ENCODE measurements at regions not wholly inside any gene's neighbourhood (a gene's known extent, or its start where the extent isn't known, plus 50 kb on each side); places are given as distances from the start of the nearest gene placed in this dataset.

DNA sequence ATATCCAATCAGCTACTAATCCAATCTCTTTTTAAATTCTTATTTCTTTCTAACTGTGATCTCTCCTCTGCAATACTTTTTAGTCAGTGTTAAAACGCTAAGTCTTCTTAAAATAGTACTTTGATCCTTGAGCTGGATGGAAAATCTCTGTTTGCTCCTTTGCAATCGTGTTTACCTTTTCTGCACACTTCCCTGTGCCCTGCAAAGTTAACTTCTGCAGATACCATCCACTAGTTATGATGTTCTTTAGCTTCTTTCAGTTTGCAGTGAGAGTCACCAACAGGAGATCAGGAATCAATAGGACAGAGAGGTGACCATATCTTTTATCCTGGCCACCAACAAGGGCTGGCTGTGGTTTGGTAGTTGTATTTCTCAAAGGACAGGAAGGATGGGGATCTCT, 391.5 kb downstream of the GASK1B start:
- TF ChIP-seq, protein P1, sequence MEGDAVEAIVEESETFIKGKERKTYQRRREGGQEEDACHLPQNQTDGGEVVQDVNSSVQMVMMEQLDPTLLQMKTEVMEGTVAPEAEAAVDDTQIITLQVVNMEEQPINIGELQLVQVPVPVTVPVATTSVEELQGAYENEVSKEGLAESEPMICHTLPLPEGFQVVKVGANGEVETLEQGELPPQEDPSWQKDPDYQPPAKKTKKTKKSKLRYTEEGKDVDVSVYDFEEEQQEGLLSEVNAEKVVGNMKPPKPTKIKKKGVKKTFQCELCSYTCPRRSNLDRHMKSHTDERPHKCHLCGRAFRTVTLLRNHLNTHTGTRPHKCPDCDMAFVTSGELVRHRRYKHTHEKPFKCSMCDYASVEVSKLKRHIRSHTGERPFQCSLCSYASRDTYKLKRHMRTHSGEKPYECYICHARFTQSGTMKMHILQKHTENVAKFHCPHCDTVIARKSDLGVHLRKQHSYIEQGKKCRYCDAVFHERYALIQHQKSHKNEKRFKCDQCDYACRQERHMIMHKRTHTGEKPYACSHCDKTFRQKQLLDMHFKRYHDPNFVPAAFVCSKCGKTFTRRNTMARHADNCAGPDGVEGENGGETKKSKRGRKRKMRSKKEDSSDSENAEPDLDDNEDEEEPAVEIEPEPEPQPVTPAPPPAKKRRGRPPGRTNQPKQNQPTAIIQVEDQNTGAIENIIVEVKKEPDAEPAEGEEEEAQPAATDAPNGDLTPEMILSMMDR (IDR thresholded peaks at IDR 0.05; ENCODE audit: control extremely low read depth, extremely low read depth), result no peak
- no peaks in the 10 kb centered on the region for H3K4me1 ChIP-seq (ENCODE audit: control insufficient read depth in 5 of 5, insufficient read depth in 5 of 5, low read length in 5 of 5)
- H3K9ac ChIP-seq (ENCODE audit: insufficient read depth in 1 of 2, low read length in 2 of 2), result no peak overlapping the region
- DNase-seq, result no peak
- no peaks in the 10 kb centered on the region for H3K27me3 ChIP-seq (ENCODE audit: control insufficient read depth in 3 of 3, insufficient read depth in 3 of 3, low read length in 2 of 3)
- 70 to 79% methylated on average over 2 of the region's 2 CpGs for WGBS, 2 donors
- no peak overlapping the region for H3K4me3 ChIP-seq
- no peaks in the 10 kb centered on the region for H3K36me3 ChIP-seq (ENCODE audit: control insufficient read depth in 4 of 4, insufficient read depth in 4 of 4, low read length in 4 of 4)
- H3K27ac ChIP-seq (ENCODE audit: low read depth in 1 of 2, low read length in 1 of 2), result no peak overlapping the region
- H3K9me3 ChIP-seq (ENCODE audit: control insufficient read depth in 4 of 4, insufficient read depth in 3 of 4, low read length in 3 of 4), result peaks cover 0 to 4% (median 0%) of the 10 kb centered on the region in 4 donors
- ATAC-seq (ENCODE audit: insufficient read depth, low FRiP score), result no peak

DNA sequence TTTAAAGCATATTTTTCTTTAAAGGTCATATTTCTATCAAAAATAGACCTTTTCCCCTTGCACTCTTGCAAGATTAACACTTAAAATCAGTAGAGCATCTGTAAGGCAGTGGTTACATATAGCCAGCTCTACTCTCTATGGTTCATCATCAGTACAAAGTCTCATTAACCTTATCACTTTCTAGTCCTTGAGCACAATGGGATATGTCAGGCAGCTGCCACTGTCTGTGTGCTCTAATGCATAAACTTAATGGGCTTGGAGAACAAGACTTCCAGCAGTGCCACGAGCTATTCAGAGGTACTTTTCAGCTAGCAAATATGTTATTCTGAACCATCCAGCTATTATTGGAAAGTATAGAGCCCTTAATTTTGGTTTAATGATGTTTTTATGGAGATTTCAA, 393.7 kb downstream of the GASK1B start:
- H3K9ac ChIP-seq (ENCODE audit: insufficient read depth in 1 of 2, low read length in 2 of 2), result no peak overlapping the region
- H3K4me3 ChIP-seq, result no peak overlapping the region
- no peaks in the 10 kb centered on the region for H3K27me3 ChIP-seq (ENCODE audit: control insufficient read depth in 3 of 3, insufficient read depth in 3 of 3, low read length in 2 of 3)
- no peaks in the 10 kb centered on the region for H3K4me1 ChIP-seq (ENCODE audit: control insufficient read depth in 5 of 5, insufficient read depth in 5 of 5, low read length in 5 of 5)
- ATAC-seq (ENCODE audit: insufficient read depth, low FRiP score), result no peak
- H3K9me3 ChIP-seq (ENCODE audit: control insufficient read depth in 4 of 4, insufficient read depth in 3 of 4, low read length in 3 of 4), result peaks cover 0 to 4% (median 0%) of the 10 kb centered on the region in 4 donors
- no peaks in the 10 kb centered on the region for H3K36me3 ChIP-seq (ENCODE audit: control insufficient read depth in 4 of 4, insufficient read depth in 4 of 4, low read length in 4 of 4)
- no peak overlapping the region for H3K27ac ChIP-seq (ENCODE audit: low read depth in 1 of 2, low read length in 1 of 2)
- no peak for DNase-seq
- 46 to 68% methylated on average over 1 of the region's 1 CpG for WGBS, 2 donors
- TF ChIP-seq, protein P1 (IDR thresholded peaks at IDR 0.05; ENCODE audit: control extremely low read depth, extremely low read depth), result no peak

DNA sequence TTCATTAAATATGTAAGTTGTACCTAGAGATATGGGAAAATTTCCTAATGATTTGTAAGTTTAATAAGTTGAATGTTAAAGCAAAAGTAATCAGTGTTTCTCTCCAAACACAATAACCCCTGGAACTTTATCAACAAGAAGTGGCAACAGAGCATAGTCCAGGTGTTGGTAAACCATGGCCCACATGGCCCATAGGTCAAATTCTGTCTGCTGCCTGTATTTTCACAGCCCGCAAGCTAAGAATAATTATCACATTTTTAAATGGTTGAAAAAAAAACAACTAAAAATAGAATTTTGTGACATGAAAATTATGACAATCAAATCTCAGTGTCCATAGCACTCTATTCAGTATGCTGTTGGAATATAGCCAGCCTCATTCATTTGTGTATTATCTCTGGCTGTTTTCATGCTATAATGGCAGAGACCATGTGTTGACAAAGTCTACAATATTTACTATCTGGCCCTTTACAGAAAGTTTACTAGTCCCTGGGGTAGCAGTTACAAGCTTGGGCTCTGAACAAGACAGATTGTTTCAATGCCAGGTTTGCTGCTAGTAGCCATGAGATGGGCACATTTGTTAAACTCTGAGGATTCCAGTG, 395.8 kb downstream of the GASK1B start:
- TF ChIP-seq, protein P1 (IDR thresholded peaks at IDR 0.05; ENCODE audit: control extremely low read depth, extremely low read depth), result no peak
- Histone ChIP-seq H3K9ac (ENCODE audit: insufficient read depth in 1 of 2, low read length in 2 of 2) (no peak overlapping the region), H3K4me1 (ENCODE audit: control insufficient read depth in 5 of 5, insufficient read depth in 5 of 5, low read length in 5 of 5) (no peaks in the 10 kb centered on the region), H3K9me3 (ENCODE audit: control insufficient read depth in 4 of 4, insufficient read depth in 3 of 4, low read length in 3 of 4) (peaks cover 0 to 4% (median 0%) of the 10 kb centered on the region in 4 donors), H3K36me3 (ENCODE audit: control insufficient read depth in 4 of 4, insufficient read depth in 4 of 4, low read length in 4 of 4) (no peaks in the 10 kb centered on the region), H3K4me3 (no peak overlapping the region), H3K27ac (ENCODE audit: low read depth in 1 of 2, low read length in 1 of 2) (no peak overlapping the region), H3K27me3 (ENCODE audit: control insufficient read depth in 3 of 3, insufficient read depth in 3 of 3, low read length in 2 of 3) (no peaks in the 10 kb centered on the region)
- WGBS, 2 donors, result 86 to 96% methylated on average over 1 of the region's 1 CpG
- ATAC-seq (ENCODE audit: insufficient read depth, low FRiP score) (no peak), DNase-seq (no peak)

DNA sequence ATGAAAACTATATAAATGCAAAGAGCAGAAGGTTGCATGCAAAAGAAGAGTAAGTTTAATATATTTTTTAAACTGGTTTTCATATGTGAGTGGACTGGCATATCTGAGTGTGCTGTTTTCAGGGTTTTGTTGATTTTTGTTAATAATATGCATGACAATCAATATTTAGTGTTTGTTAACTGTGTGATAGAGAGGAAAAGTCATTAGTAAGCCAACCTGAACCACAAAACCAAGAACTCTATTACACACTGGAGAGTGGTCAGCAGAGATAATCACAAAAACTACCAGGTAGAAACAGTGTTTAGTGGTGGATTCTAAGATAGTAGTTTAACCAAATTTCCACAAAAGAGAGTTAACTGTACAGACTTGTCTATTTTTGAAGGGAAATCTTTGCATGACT, 396.9 kb downstream of the GASK1B start:
- DNase-seq (no peak), ATAC-seq (ENCODE audit: insufficient read depth, low FRiP score) (no peak)
- Histone ChIP-seq H3K4me1 (ENCODE audit: control insufficient read depth in 5 of 5, insufficient read depth in 5 of 5, low read length in 5 of 5) (no peaks in the 10 kb centered on the region), H3K27me3 (ENCODE audit: control insufficient read depth in 3 of 3, insufficient read depth in 3 of 3, low read length in 2 of 3) (no peaks in the 10 kb centered on the region), H3K9me3 (ENCODE audit: control insufficient read depth in 4 of 4, insufficient read depth in 3 of 4, low read length in 3 of 4) (peaks cover 0 to 4% (median 0%) of the 10 kb centered on the region in 4 donors), H3K27ac (ENCODE audit: low read depth in 1 of 2, low read length in 1 of 2) (no peak overlapping the region), H3K9ac (ENCODE audit: insufficient read depth in 1 of 2, low read length in 2 of 2) (no peak overlapping the region), H3K4me3 (no peak overlapping the region), H3K36me3 (ENCODE audit: control insufficient read depth in 4 of 4, insufficient read depth in 4 of 4, low read length in 4 of 4) (no peaks in the 10 kb centered on the region)
- TF ChIP-seq, protein P1 (IDR thresholded peaks at IDR 0.05; ENCODE audit: control extremely low read depth, extremely low read depth), result no peak

Data from lung (tissue), 11 donors.